ENCODE measurements at regions not wholly inside any gene's neighbourhood (a gene's known extent, or its start where the extent isn't known, plus 50 kb on each side); places are given as distances from the start of the nearest gene placed in this dataset.

GRCh38 chr2:129334696-129335410 lies 644.6 kb upstream of the RAB6C start (continued):
- TF ChIP-seq CTCF (IDR thresholded peaks at IDR 0.05 in 2 of 3, conservative IDR thresholded peaks at IDR 0.05 in 1 of 3; ENCODE audit: insufficient read depth in 2 of 3, low read depth in 1 of 3, low read length in 3 of 3) = no peak
- no peak for TF ChIP-seq ATF1 (CRISPR knock-in tag; IDR thresholded peaks at IDR 0.05)
- no peak for TF ChIP-seq ATF1 (tag; IDR thresholded peaks at IDR 0.05)
- no peak for TF ChIP-seq ARID3A (IDR thresholded peaks at IDR 0.05; ENCODE audit: borderline replicate concordance, low read depth, low read length)

- peaks cover 0 to 13% of the 10 kb centered on the region in 2 experiments; a peak in 3 of 5 replicates for H3K27me3 ChIP-seq (ENCODE audit: control insufficient read depth in 2 of 2, insufficient read depth in 2 of 2, low read length in 2 of 2)
- ATAC-seq = no peak
- H3K79me2 ChIP-seq (ENCODE audit: control insufficient read depth, insufficient read depth, low read length) = no peaks in the 10 kb centered on the region
- H3K9me1 ChIP-seq (ENCODE audit: control insufficient read depth, insufficient read depth, low read length) = no peaks in the 10 kb centered on the region
- no peak for FAIRE-seq
- H3K4me2 ChIP-seq (ENCODE audit: insufficient read depth, low read length) = no peak overlapping the region
- no peaks in the 10 kb centered on the region for H3K36me3 ChIP-seq (ENCODE audit: control insufficient read depth, insufficient read depth, low read length)
- H3K9me3 ChIP-seq (replicated peaks; ENCODE audit: control insufficient read depth, insufficient read depth, low read depth, low read length) = no peaks in the 10 kb centered on the region
- H3K4me1 ChIP-seq (replicated peaks in 1 of 2; ENCODE audit: control insufficient read depth in 2 of 2, insufficient read depth in 2 of 2, low read length in 2 of 2) = no peaks in the 10 kb centered on the region
- no TSS peak for BruUV-seq (replicated peaks)
- no peak overlapping the region for H3K27ac ChIP-seq (ENCODE audit: extremely low read depth, low read depth, low read length)
- DNase-seq (ENCODE audit: extremely low read depth in 1 of 4, low spot score in 3 of 4) = no peak
- in situ Hi-C loops (cut with MboI) (no loop called here), intact Hi-C loops (cut with micrococcal nuclease) (no loop called here)
- H2AFZ ChIP-seq (ENCODE audit: low read depth, low read length) = no peak overlapping the region
- no peak overlapping the region for H3K9ac ChIP-seq (ENCODE audit: insufficient read depth in 1 of 2, low read depth in 2 of 2, low read length in 2 of 2)
- no peaks in the 10 kb centered on the region for H4K20me1 ChIP-seq (replicated peaks; ENCODE audit: control insufficient read depth, insufficient read depth, low read length)
- POLR2A ChIA-PET = no interaction called here
- 0% methylated on average over 1 of the region's 1 CpG for WGBS (ENCODE audit: insufficient coverage, low coverage, missing lambda C conversion rate)
- CTCF ChIA-PET (ENCODE audit: low intra/inter-chr PET ratio) = no interaction called here
- H3K4me3 ChIP-seq = no peak overlapping the region
- TF ChIP-seq CREM (IDR thresholded peaks at IDR 0.05; ENCODE audit: low read depth) (no peak), HMG20B (CRISPR knock-in tag; IDR thresholded peaks at IDR 0.05) (no peak), VEZF1 (CRISPR knock-in tag; IDR thresholded peaks at IDR 0.05) (no peak), ZNF217 (CRISPR knock-in tag; IDR thresholded peaks at IDR 0.05) (no peak), POLR2AphosphoS5 (IDR thresholded peaks at IDR 0.05; ENCODE audit: control insufficient read depth, insufficient read depth, low read depth, low read length) (no peak), ZBTB34 (CRISPR knock-in tag; IDR thresholded peaks at IDR 0.05) (no peak), ZNF445 (CRISPR knock-in tag; IDR thresholded peaks at IDR 0.05; ENCODE audit: low read depth) (no peak), C11orf30 (IDR thresholded peaks at IDR 0.05; ENCODE audit: low read depth) (no peak), CEBPB (tag; IDR thresholded peaks at IDR 0.05) (no peak), TBL1XR1 (IDR thresholded peaks at IDR 0.05; ENCODE audit: low read length in 2 of 2) (no peak)
Measured at GRCh38 chr2:129336276-129336675, 643.2 kb upstream of the RAB6C start.
